GM19455 (cell line): ENCODE measurements at regions not wholly inside any gene's neighbourhood (a gene's known extent, or its start where the extent isn't known, plus 50 kb on each side); places are given as distances from the start of the nearest gene placed in this dataset.
"Not testable (repeated sequence)": the region's sequence is repeated elsewhere in the genome, so short reads cannot be mapped to it uniquely, and the experiment has no call there.

Experiments
- ATAC-seq: cut with Tn5 transposase; IDR thresholded peaks from one replicate; pipeline ENCODE4 v1.9.1; 2021; ENCODE audit not compliant: unreplicated experiment

- ATAC-seq, result no peak
Measured at GRCh38 chr5:44942524-44943001, 133.8 kb downstream of the MRPS30 start.

- ATAC-seq, result no peak
Measured at GRCh38 chr5:44943647-44944046, 134.9 kb downstream of the MRPS30 start.

GRCh38 chr5:44945743-44946142 lies 137.0 kb downstream of the MRPS30 start:
- no peak for ATAC-seq

GRCh38 chr5:44949687-44950086 lies 140.9 kb downstream of the MRPS30 start:
- ATAC-seq, result no peak

GRCh38 chr5:44951371-44951770 lies 142.6 kb downstream of the MRPS30 start:
- no peak for ATAC-seq

- peak; percentile 91 for ATAC-seq
Measured at GRCh38 chr5:44952376-44952775, 143.6 kb downstream of the MRPS30 start.

- no peak for ATAC-seq
Measured at GRCh38 chr5:44953078-44953477, 144.3 kb downstream of the MRPS30 start.

GRCh38 chr5:44958943-44959454 lies 150.3 kb downstream of the MRPS30 start:
- not testable (repeated sequence) for ATAC-seq

- ATAC-seq, result no peak
Measured at GRCh38 chr5:44969825-44970224, 161.1 kb downstream of the MRPS30 start.

GRCh38 chr5:44970963-44971362 lies 162.2 kb downstream of the MRPS30 start:
- ATAC-seq, result not testable (repeated sequence)

GRCh38 chr5:44974813-44975212 lies 166.1 kb downstream of the MRPS30 start:
- ATAC-seq, result no peak

- ATAC-seq, result no peak
Measured at GRCh38 chr5:44981708-44982107, 173.0 kb downstream of the MRPS30 start.

GRCh38 chr5:44983006-44983405 lies 174.3 kb downstream of the MRPS30 start:
- no peak for ATAC-seq

- no peak for ATAC-seq
Measured at GRCh38 chr5:44987026-44987425, 178.3 kb downstream of the MRPS30 start.

- no peak for ATAC-seq
Measured at GRCh38 chr5:44991693-44992092, 182.9 kb downstream of the MRPS30 start.

GRCh38 chr5:44993286-44993685 lies 184.5 kb downstream of the MRPS30 start:
- ATAC-seq, result no peak

GRCh38 chr5:44997506-44997905 lies 188.8 kb downstream of the MRPS30 start:
- ATAC-seq, result no peak

- ATAC-seq, result not testable (repeated sequence)
Measured at GRCh38 chr5:45007102-45007501, 198.4 kb downstream of the MRPS30 start.

- ATAC-seq, result no peak
Measured at GRCh38 chr5:45017568-45017967, 208.8 kb downstream of the MRPS30 start.

- no peak for ATAC-seq
Measured at GRCh38 chr5:45029553-45029952, 220.8 kb downstream of the MRPS30 start.

GRCh38 chr5:45035991-45036390 lies 227.2 kb downstream of the MRPS30 start:
- no peak for ATAC-seq

- ATAC-seq, result no peak
Measured at GRCh38 chr5:45037927-45038326, 229.2 kb downstream of the MRPS30 start.

- peak; percentile 53 for ATAC-seq
Measured at GRCh38 chr5:45038366-45038987, 229.7 kb downstream of the MRPS30 start.
